Fibroblast of upper back skin (primary cell): ENCODE measurements at regions not wholly inside any gene's neighbourhood (a gene's known extent, or its start where the extent isn't known, plus 50 kb on each side); places are given as distances from the start of the nearest gene placed in this dataset.

Experiments
- DNase-seq: peaks from one replicate; pipeline ENCODE4 v3.0.0-alpha.2; 2013

DNA sequence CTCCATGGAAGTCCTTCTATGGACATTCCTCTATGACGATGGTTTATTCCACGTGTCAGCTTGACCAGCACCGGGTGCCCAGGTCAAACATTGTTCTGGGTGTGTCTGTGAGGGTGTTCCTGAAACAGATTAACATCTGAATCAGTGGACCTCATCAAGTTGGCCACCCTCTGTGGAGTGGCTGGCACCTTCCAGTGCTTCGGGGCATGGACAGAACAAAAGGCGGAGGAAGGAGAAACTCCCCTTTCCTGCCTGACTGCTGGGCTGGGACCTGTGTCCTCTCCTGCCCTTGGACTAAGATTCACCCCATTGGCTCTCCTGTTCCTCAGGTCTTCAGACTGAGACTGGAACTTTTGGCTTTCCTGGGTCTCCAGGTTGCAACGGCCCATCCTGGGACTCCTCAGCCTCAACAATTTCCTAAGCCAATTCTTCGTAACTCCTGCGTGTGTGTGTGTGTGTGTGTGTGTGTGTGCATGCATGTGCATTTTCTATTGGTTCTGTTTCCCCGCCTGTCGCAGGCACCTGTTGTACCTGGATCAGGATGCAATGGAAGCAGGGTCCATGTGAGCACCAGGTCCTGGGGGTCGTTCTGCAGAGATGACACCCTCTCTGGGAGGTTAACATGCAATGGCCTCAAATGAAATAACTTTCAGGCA is 357.2 kb upstream of the SALL3 start:
- DNase-seq = no peak

GRCh38 chr18:78622907-78623541 is 356.6 kb upstream of the SALL3 start:
- DNase-seq = no peak

- no peak for DNase-seq
These were observed 354.9 kb upstream of the SALL3 start for GRCh38 chr18:78624646-78625279.

DNA sequence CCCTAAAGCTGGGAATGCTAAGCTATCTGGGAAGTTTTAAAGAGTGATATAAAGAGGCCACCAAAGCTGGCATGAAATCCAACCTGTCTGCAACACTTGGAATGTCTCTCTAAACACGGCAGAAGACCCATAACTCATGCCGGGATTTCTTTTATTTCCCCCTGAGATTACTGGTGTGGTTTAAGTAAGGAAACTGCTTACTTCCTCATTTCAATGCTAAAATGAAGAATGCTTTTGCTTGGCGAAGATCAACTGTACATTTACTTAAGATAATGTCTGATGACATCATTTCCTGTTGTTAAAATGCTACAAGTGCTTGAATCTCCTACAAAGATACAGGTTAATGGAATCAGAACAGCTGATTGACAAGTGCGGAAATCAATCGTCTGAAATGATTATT is 353.8 kb upstream of the SALL3 start:
- no peak for DNase-seq

DNA sequence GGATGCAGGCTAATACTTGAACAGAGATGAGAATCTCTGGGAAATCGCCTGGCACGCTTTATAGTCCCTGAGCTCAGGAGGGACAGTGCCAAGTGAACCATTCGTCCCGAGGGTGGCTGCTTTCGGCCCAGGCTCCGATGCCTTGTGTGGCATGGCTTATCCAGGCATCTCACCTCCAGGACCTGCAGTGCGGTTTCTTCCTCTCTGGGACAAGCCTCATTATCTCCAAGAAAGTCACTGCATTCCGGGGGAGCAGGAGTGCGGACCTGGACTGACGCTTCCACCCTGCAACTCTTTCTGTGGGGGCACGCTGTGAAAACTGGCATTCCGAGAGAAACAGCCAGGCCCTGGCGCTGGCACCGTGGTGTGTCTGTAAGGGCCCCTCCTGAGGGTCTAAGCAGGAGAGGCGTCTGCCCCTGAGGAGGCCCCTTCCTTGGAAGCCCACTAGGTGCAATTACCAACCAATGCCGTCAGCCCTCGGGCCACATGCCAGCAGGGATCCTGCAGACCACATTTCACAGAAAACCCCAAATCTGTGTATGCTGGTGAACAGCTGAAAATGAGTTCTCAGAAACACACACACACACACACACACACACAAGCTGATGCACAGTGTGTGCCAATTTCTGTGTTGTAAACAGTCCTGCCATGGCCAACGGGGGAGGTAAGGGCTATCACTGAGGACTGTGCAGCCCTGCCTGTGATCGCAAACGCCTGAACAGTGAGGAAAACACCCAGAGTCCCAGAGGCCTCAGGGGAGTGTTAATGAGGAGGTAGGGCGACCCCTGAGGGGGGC is 351.9 kb upstream of the SALL3 start:
- DNase-seq = no peak

DNA sequence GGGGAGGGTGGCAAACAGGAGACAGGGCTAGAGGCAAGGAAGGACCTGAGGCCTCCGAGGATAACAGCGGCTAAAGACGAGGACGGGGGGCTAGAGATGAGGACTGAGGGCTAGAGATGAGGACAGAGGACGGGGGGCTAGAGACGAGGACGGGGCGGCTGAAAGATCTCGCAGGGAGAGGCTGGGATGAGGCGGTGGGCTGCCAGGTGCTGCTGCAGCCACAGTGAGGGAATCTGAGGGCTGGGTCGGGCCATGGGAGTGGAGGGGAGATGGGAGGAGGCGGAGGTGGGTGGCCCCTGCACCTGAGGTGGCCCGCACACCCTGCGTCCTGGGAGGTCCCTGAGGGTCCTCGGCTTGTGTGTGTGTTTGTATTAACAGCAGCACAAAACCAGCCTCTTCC is 350.2 kb upstream of the SALL3 start:
- no peak for DNase-seq

DNA sequence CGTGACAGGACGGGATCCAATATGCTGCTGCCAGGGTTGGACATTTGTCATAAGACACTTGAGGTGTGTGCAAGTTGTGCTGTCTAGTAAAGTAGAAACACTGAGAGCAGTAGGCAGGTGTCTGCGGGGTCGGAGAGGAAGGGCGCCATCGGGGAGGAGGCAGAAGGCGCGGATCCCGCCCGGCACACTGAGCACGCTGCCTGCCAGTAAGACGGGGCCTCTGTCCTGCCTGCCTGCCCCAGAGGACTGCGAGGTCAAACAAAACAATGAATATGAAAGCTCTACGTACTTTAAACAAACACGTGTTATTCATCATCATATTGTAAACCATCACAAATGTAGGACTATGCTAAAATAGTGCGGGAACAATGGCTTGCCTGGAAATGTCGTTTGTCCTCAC is 349.3 kb upstream of the SALL3 start:
- no peak for DNase-seq

GRCh38 chr18:78630981-78631510 is 348.6 kb upstream of the SALL3 start:
- no peak for DNase-seq

- DNase-seq = no peak
These were observed 347.5 kb upstream of the SALL3 start for GRCh38 chr18:78632111-78632541.

DNA sequence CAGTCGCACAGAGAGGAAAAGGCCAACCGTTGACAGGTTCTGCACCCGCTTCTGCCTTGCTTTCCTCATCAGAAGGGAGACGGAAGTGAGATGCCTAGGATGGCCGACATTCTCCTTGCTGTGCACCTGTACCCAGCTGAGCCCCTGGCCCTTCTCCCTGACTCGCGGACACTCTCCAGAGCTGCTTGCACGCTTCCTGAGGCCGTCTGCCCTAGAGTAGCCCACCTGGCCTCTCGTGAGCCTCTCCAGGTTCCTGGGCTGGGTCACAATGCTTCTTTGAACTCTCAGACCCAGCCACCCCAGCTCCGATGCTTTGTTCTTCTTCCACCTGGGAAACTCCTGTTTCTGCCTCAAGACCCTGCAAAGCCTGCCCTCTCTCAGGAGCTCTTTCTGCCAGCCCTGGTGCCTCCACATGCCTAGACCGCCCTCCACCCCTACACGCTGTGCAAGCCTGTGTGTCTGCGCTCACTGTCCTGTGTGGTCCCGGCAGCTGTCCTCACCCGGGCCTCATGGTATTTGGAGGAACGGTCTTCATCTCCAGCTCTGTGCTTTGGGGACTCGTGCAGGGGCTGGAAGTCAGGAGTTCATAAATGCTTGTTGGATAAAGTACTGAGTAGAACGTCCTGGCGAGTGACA is 345.4 kb upstream of the SALL3 start:
- DNase-seq = no peak

DNA sequence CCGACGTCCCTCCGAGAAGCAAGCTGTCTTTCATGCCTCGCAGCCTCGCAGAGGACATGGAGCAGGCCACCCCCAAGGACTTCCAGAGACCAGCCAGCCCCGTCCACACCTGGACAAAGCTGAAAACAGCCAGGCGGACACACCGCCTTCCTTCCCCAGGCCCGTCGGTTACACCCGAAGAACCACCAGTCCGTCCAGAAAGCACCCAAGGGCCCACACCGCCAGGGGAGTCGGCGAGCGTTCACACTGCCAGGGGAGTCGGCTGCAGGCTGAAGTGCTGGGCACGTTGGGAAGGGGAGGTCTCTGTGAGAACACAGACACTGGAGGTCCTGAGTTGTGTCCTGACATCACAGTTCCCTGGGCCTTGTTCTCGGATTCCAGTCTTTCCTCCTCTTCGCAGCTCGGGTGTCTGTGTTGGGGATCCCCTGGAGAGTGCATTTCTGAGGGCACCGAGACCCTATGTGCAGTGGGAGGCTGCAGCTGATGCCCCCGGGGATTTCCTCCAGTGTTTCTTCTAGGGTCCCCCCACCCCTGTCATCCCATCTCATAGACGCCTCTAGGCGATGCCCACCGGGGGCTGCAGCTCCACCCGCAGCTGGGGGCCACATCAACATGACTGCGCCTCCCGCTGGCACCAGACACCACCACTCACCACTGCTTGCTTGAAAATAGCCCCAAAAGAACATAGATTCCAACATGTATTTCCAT is 344.4 kb upstream of the SALL3 start:
- DNase-seq = no peak

DNA sequence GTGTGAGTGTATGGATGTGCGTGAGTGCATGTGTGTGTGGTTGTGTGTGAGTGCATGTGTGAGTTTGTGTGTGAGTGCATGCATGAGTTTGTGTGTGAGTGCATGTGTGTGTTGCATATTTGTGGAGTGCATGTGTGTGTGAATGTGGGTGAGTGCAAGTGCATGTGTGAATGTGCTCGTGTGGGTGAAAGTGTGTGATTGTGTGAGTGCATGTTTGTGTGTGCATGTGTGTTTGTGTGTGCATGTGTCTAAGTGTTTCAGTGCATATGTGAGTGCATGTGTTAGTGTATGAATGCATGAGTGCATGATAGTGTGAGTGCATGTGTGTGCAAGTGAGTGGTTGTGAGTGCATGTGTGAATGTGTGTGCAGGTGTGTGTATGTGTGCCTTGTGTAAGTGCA is 343.4 kb upstream of the SALL3 start:
- no peak for DNase-seq

DNA sequence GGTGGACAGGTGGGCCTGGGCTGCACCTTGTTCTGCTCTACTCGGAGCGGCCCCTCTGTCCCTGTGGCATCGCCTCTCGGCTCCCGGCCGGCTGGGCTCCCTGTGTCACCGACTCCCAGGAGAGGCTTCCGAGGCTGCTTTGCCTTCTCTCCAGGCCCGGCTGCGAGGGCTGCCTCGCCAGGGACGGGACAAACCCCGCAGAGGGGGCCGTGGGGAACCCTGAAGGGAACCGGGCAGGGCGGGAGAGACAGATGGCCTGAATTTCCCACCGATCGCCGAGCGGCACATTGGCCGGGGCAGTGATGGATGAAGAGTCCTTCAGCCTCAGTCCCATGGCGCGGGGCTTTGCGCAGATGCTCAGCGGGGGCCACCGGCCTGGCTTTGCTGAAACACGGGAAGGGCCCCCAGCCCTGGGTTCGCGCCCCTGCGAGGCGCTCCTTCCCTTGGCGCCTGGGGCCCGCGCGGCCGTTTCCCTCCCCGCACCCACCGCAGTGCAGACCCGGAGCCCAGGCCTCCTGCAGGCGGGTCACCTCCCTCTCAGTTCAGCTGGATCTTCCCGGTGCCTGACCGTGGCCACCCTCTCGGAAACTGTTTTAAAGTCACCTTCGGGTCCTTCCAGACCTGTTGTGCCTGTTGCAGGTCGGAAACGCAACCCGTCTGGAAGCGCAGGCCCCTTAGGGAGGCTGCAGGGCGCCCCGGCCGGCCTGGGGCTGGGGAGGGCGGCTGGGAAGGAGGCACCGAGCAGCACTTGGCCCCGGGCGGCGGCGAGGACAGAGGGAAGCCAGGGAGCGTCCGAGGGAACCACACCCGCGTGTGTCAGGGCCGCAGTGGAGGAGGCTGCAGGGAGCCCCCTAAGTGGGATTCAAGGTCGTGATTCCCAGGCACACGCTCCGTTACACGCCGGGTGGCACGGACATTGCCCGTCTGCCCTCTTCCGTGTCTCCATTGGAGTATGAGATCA is 341.9 kb upstream of the SALL3 start:
- DNase-seq = no peak

DNA sequence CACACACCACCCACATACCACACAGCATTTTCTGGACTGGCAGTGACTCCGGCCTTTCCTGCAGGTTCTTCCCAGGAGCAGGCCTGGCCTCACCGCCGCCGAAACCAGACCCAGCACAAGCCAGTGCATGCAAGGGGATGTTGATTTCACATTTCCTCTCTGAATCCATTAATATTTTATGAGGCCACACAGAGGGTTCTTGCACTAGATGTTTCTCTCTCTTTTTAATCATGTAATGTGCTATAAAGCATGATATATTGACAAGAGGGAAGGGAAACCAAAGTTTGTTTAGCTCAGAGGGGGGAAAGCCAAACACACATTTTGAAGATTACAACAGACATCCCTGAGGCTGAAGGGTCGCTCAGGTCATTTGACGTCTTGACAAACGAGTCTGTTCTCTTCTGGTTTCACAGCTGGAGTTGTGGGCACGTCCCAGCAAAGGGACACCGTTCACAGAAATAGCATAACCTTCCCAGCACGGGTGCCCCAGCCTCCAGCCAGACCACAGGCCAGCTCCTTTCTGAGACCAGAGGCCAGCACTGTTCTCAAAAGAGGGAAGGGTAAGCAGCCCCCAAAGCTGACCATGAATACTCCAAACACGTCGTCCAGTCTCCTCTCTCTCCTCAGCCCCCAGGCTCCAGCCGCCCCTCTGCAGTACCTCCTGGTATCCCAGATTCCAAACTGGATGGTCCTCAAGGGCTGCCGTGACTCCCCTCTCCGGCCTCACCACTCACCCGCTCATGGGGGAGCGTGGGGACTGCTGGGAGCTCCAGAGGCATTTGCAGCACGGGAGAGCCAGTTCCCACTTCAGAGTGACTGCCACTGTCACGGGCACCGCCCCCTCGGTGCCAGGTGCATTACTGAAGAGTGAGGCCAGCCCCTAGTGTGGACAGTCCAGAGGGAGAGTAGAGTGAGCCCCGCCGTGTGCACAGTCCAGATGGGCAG is 340.3 kb upstream of the SALL3 start:
- no peak for DNase-seq

DNA sequence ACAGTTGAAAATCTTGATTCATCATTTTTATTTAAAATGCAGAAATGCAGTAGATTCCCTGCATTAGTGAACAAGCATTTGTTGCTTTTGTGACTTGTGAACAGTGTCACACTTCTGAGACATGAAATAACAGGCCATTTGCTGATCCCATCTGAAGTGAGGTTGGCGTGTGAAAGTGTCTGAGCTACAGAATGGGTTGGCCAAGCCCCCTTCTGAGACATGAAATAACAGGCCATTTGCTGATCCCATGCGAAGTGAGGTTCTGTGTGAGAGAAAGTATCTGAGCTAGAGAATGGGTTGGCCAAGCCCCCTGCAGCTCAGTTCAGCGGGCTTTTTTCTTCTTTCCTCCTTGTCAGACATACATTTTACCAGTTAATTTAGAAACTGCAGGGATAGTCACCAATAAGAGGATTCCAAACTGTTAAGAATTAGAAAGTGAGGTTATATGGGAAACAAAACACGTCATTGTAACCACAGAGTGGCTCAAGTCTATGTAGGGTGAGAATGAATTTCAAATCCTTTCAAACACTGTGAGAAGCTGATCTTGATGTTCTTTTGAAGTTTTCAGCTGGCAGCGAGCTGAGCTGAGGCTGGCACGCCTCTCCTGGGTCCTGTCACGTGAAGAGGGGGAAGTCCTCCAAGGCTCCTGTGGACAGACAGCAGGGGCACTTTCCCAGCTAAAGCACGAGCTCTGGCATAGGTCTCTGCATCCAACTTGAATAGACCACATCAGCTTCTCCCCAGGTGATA is 339.2 kb upstream of the SALL3 start:
- DNase-seq = no peak

DNA sequence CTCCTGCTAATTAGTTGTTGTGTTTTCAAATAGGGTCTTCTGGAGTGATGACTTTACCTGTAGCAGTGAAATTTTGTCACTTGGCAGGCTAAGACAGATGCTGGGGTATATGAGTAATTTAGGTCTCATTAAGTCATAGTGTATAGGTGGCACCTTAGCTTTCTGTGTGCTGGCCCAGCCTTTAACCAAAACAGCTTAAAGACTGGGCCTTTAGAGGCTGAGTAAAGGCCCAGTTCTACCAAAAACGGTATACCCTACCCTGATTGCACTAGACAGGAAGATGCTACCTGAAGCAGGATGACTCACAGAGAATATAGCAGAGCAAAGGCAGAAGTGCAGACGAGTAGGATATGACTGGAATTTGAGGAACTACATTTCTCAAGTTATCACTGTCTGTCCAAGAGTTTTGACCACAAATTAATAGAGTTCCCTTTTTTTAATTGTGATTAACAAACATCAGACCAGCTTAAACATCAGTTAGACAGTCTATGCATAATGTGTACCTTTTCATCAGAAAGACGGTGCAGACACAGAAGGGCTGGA is 337.9 kb upstream of the SALL3 start:
- DNase-seq = no peak

- DNase-seq = no peak
These were observed 337.2 kb upstream of the SALL3 start for GRCh38 chr18:78642296-78642951.

- DNase-seq = no peak
These were observed 336.6 kb upstream of the SALL3 start for GRCh38 chr18:78643004-78643403.
